ENCODE measurements at regions not wholly inside any gene's neighbourhood (a gene's known extent, or its start where the extent isn't known, plus 50 kb on each side); places are given as distances from the start of the nearest gene placed in this dataset.
"Not testable (repeated sequence)": the region's sequence is repeated elsewhere in the genome, so short reads cannot be mapped to it uniquely, and the experiment has no call there.

GRCh38 chr20:1845163-1845523 lies 50.1 kb upstream of the SIRPA start:
- no peak for DNase-seq (ENCODE audit: low spot score)

DNA sequence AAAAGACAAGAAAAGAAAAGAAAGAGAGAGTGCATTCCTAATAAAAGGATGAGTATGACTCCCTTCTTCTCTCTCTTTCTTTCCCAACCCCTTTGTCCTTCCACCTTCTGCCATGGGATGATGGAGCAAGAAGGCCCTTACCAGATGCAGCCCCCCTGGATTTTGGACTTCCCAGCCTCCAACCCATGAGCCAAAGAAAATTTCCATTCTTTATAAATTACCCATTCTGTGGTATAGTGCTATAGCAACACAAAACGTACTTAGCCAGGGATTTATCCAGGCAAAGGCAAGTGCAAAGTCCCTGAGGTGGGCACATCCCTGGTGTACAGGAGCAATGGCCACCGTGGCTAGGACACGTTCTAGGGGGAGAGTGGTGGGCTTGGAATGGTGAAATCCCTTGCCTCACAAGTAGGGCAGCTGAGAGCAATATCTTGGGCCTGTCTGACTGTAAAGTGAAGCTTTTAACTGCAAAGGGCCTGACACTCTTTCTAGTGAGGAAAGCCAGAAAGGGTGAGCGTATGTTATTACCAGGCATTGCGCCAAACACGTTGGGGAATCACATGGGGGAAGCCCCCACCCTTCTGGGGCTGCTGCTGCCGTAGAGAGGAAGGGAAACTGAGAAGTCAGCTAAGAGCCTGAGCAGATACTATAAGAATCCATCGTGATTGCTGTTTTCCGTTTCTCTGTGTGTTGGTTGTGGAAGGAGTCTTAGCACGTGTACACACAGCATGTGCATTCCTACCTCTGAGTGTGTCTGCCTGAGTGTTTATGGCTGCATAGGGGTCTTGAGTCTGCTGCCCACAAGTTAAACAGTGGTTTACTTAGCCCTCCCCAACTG lies 50.7 kb upstream of the SIRPA start:
- peak; percentile 80 for DNase-seq (ENCODE audit: low spot score)

- no peak for DNase-seq (ENCODE audit: low spot score)
Observed at GRCh38 chr20:1842281-1842680, 52.9 kb upstream of the SIRPA start.

DNA sequence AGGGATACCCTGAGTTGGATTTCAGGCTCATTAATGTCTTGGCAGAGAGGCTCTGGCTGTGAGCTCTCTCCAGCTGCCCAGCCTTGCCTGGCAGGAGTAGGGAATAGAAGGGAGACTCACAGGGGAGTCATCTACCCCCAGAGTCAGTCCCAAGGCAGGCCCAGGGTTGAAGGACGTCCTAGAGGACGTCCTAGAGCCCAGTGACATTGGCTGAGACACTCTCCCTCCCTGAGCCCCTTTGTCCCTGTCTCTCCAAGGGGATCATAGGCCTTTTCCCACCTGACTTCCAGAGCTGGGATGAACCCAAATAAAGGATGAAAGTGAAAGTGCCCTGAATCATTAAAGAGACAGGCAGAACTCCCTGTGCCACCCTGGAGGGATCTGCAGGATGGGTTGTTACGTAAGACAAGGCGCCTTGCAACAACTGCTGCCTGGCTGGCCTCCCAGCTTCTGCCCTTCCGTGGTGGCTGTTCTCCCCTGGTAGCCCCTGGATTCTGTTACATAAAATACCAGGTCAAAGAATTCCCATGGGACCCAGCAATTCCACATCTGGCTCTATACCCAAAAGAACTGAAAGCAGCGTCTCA lies 53.6 kb upstream of the SIRPA start:
- DNase-seq (ENCODE audit: low spot score), result peak; percentile 37

DNA sequence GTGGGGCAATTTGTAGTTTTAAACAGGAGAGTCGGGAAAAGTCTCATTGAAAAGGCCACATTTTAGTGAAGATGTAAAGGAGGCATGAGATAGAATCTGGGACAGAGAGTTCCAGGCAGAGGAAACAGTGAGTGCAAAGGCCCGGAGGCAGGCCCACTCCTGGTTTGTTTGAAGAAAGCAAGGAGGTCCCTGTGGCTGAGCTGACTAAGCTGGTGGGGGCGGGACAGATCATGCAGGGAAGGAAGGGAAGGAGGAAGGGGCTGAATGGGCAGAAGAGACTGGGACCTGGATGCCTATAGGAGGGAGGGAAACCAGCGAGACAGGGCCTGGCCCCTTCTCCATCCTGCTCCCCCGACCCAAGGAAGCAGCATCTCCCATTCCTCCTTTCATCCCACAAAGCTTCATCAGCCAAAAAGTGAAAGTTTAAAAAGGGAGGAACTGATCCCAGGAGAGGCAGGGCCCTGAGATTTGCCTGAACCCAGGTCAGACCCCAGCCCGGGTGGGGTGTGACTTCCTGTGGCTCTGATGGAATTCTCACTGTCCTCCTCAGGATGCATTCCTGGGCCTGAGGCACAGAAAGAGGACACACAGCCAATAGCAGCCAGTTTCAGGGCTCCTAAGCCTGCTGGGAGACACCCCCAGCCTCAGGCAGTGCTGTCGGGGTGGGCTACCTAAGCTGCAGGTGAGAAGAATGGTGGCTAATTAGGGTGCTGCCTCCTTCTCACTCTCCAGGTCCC lies 54.2 kb upstream of the SIRPA start:
- DNase-seq (ENCODE audit: low spot score), result no peak

GRCh38 chr20:1839376-1840317 lies 55.6 kb upstream of the SIRPA start:
- DNase-seq (ENCODE audit: low spot score), result not testable (repeated sequence)

GRCh38 chr20:1838556-1839279 lies 56.5 kb upstream of the SIRPA start:
- DNase-seq (ENCODE audit: low spot score), result no peak

DNA sequence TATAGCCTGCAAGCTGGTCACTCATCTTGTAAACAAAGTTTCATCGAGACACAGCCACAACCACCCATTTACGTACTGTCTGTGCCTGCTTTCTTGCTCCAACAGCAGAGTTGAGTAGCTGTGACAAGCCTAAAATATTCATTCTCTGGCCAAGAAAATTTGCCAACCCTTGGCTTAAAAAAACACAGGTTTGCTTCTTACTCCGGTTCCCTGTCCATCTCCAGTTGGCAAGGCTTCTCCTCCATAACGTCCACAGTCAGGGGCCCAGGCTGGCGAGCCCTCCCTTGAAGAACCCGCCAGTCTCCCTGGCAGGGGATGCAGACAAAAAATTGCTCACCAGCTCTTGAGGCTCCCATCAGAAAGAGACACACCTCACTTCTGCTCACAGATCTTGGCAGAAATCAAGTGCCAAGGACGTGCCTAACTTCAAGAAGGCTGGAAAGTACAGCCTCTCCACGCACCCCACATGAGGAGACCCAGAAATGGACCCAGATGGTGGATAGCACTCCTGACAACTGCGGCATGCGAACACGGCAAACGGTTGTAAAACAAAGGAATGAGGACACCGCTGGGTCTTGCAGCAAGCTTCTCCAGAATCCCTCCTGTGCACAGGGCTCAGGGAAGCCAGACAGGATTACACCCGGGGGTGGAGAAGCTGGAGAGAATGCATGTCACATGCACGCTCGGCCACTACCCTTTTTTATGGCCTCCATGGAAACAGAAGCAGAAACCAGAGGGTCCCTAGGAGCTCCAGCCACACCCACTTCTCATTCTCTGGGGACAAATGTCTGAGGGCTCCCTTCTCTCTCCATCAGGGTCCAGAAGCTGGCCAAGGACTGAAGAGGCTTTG lies 59.8 kb upstream of the SIRPA start:
- no peak for DNase-seq (ENCODE audit: low spot score)

DNA sequence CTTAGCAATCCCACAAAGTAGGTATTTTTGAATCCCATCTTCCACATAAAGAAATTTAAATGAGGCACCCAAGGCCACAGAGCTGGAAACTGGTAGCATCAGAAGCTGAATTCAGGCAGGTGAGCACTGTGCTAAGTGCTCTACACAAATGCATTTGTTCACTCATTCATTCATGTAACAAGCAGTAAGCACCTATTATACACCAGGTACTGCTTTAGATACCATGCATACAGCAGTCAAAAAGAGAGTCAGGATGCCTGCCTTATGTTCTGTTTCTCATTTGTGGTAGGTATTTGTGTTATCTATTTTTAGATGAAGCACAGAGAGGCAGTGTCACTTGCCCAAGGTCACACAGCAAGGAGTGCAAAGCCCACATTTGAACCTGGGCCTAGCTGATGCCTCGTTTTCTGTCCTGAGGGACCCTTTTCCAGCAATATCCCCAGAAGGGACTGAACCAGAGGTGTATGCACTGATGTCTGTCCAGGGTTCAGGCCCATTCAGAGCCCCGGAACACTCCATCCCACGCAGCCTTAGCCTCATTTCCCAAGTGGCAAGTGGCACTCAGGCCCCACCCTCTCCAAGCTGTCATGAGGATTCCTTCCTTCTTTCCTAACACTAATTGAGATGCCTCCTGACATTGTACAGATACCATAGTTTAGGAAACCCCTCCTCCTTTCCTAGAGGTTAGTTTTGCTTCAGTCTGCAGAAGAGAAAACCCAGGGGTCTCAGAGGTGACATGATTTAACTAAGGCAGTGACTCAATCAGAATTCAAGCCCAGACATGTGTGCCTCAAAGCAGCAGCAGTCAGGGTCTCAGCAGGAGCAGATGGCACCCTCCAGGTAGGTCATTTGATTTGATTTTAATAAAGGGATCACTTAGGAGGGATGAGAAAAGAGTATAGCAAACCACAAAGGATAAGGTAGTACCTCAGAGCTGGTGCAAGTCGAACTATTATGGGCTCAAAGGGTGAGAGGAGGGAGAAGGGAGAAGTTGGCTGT lies 61.2 kb upstream of the SIRPA start:
- no peak for DNase-seq (ENCODE audit: low spot score)

DNA sequence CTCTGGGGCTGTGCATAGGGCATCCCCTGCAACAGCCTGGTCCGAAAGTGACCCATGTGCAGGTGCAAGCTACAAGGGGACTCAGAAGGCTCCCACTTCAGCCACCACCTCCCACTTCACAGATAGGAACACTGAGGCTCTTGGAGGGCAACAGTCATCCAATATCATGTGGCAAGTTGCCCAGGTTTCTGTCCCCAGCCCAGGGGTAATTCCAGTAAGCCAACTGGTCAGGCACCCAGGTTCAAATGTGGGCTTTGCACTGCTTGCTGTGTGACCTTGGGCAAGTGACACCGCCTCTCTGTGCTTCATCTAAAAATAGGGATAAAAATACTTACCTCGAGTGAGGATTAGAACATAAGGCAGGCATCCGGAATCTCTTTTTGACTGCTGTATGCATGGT lies 62.0 kb upstream of the SIRPA start:
- no peak for DNase-seq (ENCODE audit: low spot score)

- DNase-seq (ENCODE audit: low spot score), result no peak
Observed at GRCh38 chr20:1832634-1833033, 62.6 kb upstream of the SIRPA start.

- no peak for DNase-seq (ENCODE audit: low spot score)
Observed at GRCh38 chr20:1831606-1832005, 63.6 kb upstream of the SIRPA start.

GRCh38 chr20:1831096-1831495 lies 64.1 kb upstream of the SIRPA start:
- no peak for DNase-seq (ENCODE audit: low spot score)

DNA sequence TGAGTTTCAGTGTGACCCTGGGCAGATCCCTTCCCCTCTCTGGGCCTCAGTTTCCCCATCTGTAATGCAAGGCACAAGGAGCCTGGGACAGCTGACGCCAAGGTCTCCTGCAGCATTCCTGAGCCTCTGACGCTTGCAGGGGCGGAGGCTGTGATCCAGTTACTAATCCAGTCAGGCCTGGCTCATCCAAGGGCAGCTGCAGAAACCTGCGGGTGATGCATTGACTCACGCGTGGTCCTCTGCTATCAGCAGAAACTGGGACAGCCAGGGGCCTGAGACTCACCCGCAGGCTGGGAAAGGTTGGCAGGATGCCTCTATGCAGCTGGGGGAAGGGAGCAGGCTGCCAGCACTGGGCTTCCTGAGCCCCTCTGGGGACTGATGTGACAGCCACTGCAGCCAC lies 65.0 kb upstream of the SIRPA start:
- peak; percentile 80 for DNase-seq (ENCODE audit: low spot score)

- DNase-seq (ENCODE audit: low spot score), result no peak
Observed at GRCh38 chr20:1829531-1829930, 65.7 kb upstream of the SIRPA start.

- no peak for DNase-seq (ENCODE audit: low spot score)
Observed at GRCh38 chr20:1828786-1829131, 66.4 kb upstream of the SIRPA start.

GRCh38 chr20:1827974-1828785 lies 67.0 kb upstream of the SIRPA start:
- peak; percentile 72 for DNase-seq (ENCODE audit: low spot score)

GRCh38 chr20:1827510-1827973 lies 67.7 kb upstream of the SIRPA start:
- DNase-seq (ENCODE audit: low spot score), result no peak
